A673 (cell line): ENCODE measurements at regions not wholly inside any gene's neighbourhood (a gene's known extent, or its start where the extent isn't known, plus 50 kb on each side); places are given as distances from the start of the nearest gene placed in this dataset.

Experiments used
- EZH2 ChIP-seq: fragments of 200-600 bp; sonication (generic); IDR thresholded peaks from 2 replicates; pipeline ENCODE4 v1.6.1; 2017; ENCODE audit warnings: borderline replicate concordance, low read depth, mild to moderate bottlenecking, mixed read lengths, antibody characterized with exemption, low read length; ENCODE audit not compliant: poor library complexity, severe bottlenecking
- TF ChIP-seq, protein P1 (sequence below): fragments of 300-800, 200-600 bp; sonication (generic); conservative IDR thresholded peaks from 2 replicates; pipeline ENCODE4 v1.5.1; 2017; ENCODE audit warnings: low read depth, mild to moderate bottlenecking, antibody characterized with exemption, low read length, moderate library complexity, mixed read lengths

DNA sequence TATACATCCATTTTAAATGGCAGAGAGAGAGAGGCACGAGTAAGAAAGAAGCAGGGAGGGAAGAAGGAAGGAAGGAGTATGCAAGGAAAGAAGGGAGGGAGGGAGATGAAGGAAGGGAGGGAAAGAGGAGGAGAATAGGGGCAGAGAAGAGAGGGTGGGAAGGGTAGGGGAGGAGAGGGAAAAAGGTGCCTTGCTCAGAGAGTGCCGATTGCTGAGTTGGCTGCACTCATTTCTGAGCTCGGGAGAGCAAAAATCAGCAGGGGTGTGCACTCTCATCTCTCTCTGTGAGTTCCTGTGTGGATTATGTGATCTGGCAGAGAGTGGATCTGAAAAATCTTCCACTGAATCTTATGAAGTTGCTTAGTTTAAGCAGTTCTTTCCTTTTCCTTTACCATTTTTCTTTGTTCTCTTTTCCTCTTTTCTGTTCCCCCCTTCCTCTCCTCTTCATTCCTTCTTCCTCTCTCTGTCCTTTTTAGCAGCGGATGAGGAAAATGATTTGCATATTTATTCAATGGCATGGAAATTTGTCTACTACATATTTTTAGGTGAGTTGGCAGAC lies 108.7 kb downstream of the PERP start:
- TF ChIP-seq EZH2 = no peak
- TF ChIP-seq, protein P1, sequence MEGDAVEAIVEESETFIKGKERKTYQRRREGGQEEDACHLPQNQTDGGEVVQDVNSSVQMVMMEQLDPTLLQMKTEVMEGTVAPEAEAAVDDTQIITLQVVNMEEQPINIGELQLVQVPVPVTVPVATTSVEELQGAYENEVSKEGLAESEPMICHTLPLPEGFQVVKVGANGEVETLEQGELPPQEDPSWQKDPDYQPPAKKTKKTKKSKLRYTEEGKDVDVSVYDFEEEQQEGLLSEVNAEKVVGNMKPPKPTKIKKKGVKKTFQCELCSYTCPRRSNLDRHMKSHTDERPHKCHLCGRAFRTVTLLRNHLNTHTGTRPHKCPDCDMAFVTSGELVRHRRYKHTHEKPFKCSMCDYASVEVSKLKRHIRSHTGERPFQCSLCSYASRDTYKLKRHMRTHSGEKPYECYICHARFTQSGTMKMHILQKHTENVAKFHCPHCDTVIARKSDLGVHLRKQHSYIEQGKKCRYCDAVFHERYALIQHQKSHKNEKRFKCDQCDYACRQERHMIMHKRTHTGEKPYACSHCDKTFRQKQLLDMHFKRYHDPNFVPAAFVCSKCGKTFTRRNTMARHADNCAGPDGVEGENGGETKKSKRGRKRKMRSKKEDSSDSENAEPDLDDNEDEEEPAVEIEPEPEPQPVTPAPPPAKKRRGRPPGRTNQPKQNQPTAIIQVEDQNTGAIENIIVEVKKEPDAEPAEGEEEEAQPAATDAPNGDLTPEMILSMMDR = no peak
